GM10266 (cell line): ENCODE measurements at regions not wholly inside any gene's neighbourhood (a gene's known extent, or its start where the extent isn't known, plus 50 kb on each side); places are given as distances from the start of the nearest gene placed in this dataset.

Source experiments
- DNase-seq: peaks from one replicate; pipeline ENCODE4 v3.0.0; 2012; ENCODE audit errors: extremely low spot score
- TF ChIP-seq, protein P1 (sequence below): IDR thresholded peaks from 2 replicates; pipeline ENCODE4 v1.5.1; 2012; ENCODE audit warnings: mild to moderate bottlenecking, low read depth; ENCODE audit not compliant: control insufficient read depth, insufficient read depth; ENCODE audit errors: missing control alignments

DNA sequence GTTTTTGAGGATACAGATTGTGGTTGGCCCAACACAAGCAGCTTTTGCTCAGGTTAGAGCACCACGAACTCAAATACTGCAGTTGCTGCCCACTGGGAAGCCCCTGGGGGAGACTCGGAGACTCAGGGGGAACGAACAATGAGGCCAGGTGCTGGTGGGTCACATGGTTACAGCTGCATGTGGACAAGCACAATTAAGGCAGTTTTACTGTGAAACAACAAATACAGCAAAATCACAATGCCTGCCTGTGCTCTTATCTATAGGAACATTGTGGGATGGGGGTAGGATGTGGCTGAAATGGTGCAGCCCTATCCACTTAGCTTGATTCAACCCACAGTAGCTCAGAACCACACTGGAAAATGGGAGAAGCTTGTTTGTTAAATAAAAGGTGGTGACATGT is 119.7 kb upstream of the SPATA13 start:
- DNase-seq = no peak
- TF ChIP-seq, protein P1, sequence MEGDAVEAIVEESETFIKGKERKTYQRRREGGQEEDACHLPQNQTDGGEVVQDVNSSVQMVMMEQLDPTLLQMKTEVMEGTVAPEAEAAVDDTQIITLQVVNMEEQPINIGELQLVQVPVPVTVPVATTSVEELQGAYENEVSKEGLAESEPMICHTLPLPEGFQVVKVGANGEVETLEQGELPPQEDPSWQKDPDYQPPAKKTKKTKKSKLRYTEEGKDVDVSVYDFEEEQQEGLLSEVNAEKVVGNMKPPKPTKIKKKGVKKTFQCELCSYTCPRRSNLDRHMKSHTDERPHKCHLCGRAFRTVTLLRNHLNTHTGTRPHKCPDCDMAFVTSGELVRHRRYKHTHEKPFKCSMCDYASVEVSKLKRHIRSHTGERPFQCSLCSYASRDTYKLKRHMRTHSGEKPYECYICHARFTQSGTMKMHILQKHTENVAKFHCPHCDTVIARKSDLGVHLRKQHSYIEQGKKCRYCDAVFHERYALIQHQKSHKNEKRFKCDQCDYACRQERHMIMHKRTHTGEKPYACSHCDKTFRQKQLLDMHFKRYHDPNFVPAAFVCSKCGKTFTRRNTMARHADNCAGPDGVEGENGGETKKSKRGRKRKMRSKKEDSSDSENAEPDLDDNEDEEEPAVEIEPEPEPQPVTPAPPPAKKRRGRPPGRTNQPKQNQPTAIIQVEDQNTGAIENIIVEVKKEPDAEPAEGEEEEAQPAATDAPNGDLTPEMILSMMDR = no peak

DNA sequence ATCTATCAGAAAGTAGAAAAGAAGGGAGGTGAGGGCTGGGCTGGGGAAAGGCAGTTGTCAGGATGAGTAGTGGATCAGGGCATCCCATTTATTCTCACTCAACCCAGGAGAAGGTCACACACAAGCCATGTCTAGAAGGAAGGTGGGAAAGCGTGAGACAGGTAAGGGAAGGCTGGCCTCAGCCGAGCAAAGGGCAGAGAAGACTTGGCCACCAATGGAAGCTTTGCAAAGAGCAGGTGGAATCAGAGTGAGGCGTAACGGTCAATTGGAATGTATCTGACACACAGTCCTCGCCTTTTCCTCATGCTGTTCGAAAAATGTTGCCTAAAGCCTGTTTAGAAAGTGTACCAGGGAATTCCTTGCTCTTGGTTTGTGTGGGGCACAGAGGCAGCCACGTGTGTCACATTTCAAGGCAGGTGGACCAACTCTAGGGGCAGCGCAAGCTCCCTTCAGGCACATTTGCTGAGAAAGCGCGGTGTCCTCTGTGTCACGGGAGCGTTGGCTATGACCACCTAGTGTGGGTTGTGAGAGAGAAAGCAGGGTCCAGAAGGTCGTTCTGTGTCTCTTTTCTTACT is 118.8 kb upstream of the SPATA13 start:
- DNase-seq = no peak
- TF ChIP-seq, protein P1 = no peak

DNA sequence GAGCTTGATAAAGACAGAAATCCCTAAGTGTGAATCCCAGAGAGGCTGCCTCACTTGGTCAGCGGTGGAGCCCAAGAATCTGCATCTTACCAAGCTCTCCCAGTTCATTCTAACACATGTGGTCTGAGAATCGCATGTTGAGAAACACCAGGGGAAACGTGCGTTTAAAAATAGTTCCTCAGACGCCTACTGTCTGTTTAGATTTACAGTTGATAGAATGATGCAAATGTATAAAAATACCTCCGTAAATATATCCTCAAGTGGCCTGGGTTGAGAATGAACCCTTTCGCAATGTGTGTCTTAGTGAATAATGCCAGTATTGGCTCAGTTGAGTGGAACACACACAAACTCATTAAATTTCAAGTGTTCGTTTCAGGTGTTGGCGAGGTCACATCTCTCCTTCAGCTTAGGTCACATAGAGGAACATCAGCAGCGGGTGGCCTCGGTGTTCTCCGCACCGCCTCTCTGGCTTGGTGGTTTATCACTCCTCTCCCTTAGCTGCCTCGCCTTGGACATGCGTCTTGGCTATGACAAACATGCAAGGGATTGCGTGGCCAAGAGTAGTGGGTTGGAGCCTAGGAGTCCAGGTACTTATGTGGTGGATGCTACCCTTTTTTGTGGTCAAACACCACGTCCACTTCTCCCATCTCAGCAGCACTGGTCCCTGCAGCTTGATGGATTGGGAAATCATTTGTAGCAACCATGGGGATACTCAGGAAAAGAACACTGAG is 117.6 kb upstream of the SPATA13 start:
- TF ChIP-seq, protein P1 = no peak
- DNase-seq = no peak

GRCh38 chr13:24043590-24044350 is 116.8 kb upstream of the SPATA13 start:
- TF ChIP-seq, protein P1 = no peak
- DNase-seq = no peak

DNA sequence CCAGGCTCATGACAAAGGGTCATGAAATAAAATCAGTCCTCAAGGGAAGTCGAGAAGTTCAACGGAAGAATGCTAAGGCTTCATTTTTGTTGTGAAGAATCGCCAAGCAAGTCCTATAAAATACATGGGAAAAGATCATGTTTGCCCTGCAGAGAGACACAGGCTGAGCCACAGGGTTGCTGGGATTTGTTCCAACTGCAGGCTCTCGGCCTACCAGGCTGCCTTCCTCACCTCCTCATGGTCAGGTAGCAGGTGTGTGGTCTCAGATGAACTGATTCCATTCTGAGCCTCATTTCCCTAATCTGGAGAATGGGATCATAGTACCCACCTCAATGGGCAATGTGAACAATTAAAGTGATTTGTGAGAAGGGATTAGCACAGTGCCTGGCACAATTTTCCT is 114.9 kb upstream of the SPATA13 start:
- TF ChIP-seq, protein P1 = no peak
- DNase-seq = no peak

DNA sequence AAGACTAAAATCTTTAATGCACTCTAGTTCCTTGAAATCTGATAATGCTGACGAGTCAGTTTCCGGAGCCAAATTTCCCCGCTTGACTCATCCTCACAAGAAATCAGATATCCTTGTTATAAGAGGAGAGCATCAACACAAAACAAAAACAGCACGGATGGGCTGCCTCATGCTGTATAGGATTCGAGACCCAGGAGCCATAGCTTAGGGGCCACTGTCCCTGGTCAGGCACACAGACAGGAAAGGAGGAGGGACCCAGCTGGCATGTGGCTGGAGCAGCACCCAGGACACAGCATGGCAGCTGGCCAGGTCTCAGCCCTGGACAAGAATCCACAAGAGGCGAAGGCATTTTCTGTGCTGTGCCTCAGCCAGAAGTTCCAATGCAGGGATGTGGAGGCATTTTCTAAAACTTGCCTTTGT is 110.2 kb upstream of the SPATA13 start:
- no peak for DNase-seq

More for the DNA sequence above, 110.2 kb upstream of the SPATA13 start:
- TF ChIP-seq, protein P1 = no peak
